ENCODE measurements at regions not wholly inside any gene's neighbourhood (a gene's known extent, or its start where the extent isn't known, plus 50 kb on each side); places are given as distances from the start of the nearest gene placed in this dataset.

DNA sequence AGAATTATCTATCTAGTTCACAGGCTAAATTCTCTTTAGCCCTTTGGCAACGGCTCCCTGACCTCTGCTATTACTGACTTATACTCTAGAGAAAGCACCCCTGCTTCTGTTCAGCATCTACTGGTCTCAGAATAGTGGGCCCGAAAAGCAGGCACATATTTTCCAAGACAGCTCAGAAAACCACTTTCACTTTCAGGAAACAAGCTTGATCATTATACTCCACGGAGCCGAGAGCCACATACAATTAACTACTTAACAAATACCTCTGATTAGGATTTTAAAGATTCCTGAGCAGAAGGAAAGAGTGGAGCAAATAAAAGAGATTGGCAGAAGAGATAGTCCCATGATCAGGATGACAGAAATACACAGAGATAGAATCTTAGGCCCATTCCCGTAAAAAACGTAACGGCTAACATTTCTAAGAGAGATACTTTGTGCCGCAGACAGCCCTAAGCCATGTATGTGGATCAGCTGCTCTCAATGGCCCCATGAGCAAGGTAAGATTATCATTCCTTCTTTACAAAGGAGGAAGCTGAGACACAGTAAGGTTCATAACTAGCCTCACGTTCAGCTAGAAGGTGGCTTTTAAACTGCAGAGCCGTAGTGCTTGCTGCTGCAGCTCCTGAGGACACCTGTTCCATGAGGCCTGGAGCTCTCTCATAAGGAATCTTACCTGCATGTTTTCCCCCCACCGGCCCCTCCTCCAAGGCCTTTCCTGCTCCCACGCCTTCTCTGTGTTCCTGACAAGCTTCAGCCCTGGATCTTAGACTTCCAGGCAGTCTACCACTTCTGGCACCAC is 227.2 kb downstream of the FOXO1 start:
- DNase-seq (no peak), ATAC-seq (ENCODE audit: poor library complexity) (peak; percentile 7)
- intact Hi-C loops (cut with DNase I) = no loop called here

DNA sequence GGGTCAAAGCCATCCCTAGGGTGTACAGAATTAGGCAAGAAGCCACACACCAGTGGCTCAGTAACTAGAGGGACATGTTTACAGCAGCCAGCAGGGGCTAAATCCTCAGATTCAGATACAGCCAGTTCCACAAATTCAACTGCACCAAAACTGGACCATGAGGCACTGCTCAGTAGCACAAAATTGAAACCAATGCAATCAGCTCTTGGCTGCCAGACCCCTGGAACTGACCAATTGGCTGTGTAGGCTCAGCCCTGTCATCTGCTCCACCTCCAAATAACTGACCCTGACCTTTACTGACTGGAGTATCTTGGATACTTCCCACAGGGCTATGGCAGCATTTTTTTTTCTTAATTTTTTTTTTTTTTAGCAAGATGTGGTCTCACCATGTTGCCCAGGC is 226.5 kb downstream of the FOXO1 start:
- peak; percentile 60 for DNase-seq

DNA sequence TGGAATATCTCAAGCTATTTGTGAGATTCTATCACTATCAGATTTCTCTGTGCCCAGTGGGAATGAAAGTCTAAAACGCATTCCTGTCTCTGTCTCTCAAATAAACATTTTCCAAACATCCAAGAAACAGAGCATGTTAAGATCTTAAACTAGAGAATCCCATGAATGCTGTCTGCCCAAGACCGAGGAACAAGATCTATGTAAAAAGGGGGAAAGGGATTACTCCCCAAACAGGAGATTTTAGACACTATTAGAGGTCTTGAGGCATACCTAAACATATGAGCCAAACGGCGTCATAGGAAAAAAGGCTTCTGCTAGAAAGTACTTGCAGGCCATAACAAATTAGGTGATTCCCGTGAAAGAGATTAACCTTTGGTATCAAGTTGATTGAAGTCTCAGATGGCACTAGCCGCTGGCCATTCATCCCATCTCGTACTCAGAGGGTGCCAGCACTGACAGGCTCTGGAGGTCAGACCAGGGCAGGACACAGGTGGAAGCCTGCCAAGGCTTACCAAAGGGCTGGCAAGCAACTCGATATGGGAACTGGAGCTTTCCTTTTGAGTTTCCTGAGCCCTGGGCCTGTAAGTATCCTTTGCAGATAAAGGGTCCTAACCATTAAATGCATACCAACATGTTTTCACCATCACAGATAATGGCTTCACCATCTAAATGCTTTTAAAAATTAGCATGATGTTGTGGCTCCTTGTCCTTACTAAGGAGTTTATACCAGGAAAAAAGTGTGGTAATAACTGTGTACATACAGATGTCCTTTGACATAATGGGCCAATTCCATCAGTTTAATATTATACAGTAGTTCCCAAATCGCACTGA is 225.2 kb downstream of the FOXO1 start:
- ATAC-seq (ENCODE audit: poor library complexity) (peak; percentile 83), DNase-seq (peak; percentile 87)
- intact Hi-C loops (cut with DNase I) = no loop called here

More for the DNA sequence above, 226.5 kb downstream of the FOXO1 start:
- peak; percentile 34 for ATAC-seq (ENCODE audit: poor library complexity)
- intact Hi-C loops (cut with DNase I) = no loop called here

- ATAC-seq (ENCODE audit: poor library complexity) (peak; percentile 74), DNase-seq (peak; percentile 75)
- intact Hi-C loops (cut with DNase I) = no loop called here
These were observed 224.2 kb downstream of the FOXO1 start for GRCh38 chr13:40442231-40442630.

GRCh38 chr13:40442826-40443225 is 223.6 kb downstream of the FOXO1 start:
- no peak for ATAC-seq (ENCODE audit: poor library complexity)
- no peak for DNase-seq
- intact Hi-C loops (cut with DNase I) = no loop called here

GRCh38 chr13:40444241-40444640 is 222.2 kb downstream of the FOXO1 start:
- no peak for DNase-seq
- intact Hi-C loops (cut with DNase I) = no loop called here
- ATAC-seq (ENCODE audit: poor library complexity) = no peak

GRCh38 chr13:40445557-40445990 is 220.9 kb downstream of the FOXO1 start:
- DNase-seq = peak; percentile 64
- intact Hi-C loops (cut with DNase I) = loop anchor here (5.0 kb wide), 1 partner anchor 222 kb away; the partner anchor contains the start of gene FOXO1
- ATAC-seq (ENCODE audit: poor library complexity) = peak; percentile 21

- DNase-seq = no peak
- intact Hi-C loops (cut with DNase I) = loop anchor here (5.0 kb wide), 1 partner anchor 221 kb away; the partner anchor contains the start of gene FOXO1
- no peak for ATAC-seq (ENCODE audit: poor library complexity)
These were observed 220.1 kb downstream of the FOXO1 start for GRCh38 chr13:40446365-40446764.

GRCh38 chr13:40447857-40448256 is 218.6 kb downstream of the FOXO1 start:
- DNase-seq = no peak
- ATAC-seq (ENCODE audit: poor library complexity) = no peak
- intact Hi-C loops (cut with DNase I) = loop anchor here (5.0 kb wide), 1 partner anchor 219 kb away; the partner anchor contains the start of gene FOXO1

DNA sequence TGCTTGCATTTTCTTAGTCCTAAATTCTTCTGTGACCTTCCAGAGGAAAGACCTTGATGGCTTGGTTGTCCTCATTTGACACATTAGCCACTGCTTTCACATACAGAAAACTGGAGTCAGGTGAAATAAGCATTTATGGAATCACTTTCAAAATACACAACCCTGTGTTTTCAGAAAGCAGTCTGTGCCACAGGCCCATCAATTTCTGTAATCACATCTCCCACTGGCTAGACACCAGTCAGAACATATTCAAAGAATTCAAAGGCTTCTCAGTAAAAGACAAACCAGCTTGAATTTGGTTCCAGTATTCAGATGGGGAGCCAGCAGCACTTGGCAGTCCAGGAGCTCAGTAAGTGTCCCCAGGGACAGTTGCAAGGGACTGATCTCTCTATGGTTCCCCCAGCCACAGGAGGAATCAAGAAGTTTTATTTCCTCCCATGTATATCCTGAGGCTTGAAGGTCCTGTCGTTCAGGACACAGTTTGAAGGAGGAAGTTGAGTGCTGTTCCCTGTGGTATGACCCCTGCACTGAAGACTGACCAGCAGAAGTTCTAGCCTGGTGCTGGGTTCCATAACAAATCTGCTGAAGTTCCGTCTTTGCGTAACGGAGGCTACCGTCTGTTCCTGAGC is 214.3 kb downstream of the FOXO1 start:
- ATAC-seq (ENCODE audit: poor library complexity) (peak; percentile 49), DNase-seq (no peak)
- intact Hi-C loops (cut with DNase I) = no loop called here

DNA sequence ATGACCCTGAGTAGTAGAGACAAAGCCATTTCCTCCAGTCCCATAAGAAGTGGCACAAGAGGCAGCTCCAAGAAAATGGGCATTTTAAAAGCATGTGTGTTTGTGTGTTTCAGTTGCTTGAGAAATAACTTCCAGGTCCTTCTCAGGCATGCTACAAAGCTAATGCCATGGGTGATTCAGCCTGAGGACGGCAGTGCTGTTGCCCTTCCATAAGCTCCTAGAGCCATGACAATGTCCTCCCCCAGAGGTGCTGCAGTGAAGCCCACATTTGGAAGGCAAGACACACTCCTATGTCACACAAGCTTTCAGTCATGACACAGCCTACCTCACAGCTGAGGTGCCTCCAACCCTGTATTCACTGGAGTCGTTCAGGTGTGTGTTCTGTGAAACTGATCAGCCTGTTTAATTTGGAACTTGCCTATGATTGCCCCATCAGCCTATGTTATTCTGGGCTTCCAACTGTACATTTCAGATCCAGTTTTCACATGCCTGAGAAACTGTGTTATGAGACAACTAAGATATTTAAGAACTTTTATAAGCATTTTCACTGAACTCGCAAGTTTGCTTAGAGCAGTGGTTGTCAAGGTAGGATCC is 213.6 kb downstream of the FOXO1 start:
- no peak for DNase-seq
- ATAC-seq (ENCODE audit: poor library complexity) = no peak
- intact Hi-C loops (cut with DNase I) = no loop called here

GRCh38 chr13:40453351-40454021 is 213.0 kb downstream of the FOXO1 start:
- no peak for ATAC-seq (ENCODE audit: poor library complexity)
- intact Hi-C loops (cut with DNase I) = no loop called here
- DNase-seq = no peak

DNA sequence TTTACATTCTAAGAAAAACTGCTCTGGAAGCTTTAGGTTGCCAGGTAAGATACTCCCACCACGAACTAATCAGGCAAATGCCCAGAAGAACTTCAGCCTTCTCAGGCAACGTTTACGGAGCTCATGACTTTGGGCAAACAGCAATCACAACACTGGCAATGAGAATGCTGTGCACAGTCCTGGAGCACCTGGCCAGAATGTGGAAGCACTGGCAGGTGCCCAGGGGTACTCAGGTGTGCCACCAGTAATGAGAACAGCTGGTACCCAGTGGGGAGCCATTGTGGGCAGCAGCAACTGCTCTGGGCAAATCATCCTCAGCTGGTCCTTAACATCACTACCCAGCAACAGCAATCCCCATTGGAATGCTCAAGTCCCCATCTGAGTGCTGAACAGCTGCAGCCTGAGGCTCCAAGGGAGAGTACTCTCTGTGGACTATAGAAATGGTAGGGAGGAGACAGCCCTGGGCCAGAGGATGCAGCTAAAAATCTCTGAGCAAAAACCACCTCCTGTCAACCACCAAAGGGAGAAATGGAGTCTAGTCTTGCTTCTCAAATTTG is 210.0 kb downstream of the FOXO1 start:
- ATAC-seq (ENCODE audit: poor library complexity) (no peak), DNase-seq (no peak)
- intact Hi-C loops (cut with DNase I) = no loop called here

GRCh38 chr13:40456979-40457553 is 209.4 kb downstream of the FOXO1 start:
- intact Hi-C loops (cut with DNase I) = no loop called here
- no peak for ATAC-seq (ENCODE audit: poor library complexity)
- no peak for DNase-seq

GRCh38 chr13:40457929-40458719 is 208.3 kb downstream of the FOXO1 start:
- intact Hi-C loops (cut with DNase I) = no loop called here
- ATAC-seq (ENCODE audit: poor library complexity) (no peak), DNase-seq (no peak)

DNA sequence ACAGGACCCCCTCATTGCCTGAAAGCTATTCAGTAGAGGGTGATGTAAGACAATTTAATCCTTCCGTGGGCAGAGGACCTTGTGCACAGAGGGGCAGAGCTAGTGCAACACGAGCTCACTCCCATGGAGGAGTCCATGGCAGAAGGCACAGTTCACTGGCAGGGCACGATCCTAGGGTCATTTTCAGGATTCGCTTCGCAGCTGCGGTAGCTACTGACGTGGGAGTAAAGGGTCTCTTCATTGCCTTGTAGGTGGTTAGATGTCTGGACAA is 207.8 kb downstream of the FOXO1 start:
- intact Hi-C loops (cut with DNase I) = no loop called here
- DNase-seq (no peak), ATAC-seq (ENCODE audit: poor library complexity) (no peak)

DNA sequence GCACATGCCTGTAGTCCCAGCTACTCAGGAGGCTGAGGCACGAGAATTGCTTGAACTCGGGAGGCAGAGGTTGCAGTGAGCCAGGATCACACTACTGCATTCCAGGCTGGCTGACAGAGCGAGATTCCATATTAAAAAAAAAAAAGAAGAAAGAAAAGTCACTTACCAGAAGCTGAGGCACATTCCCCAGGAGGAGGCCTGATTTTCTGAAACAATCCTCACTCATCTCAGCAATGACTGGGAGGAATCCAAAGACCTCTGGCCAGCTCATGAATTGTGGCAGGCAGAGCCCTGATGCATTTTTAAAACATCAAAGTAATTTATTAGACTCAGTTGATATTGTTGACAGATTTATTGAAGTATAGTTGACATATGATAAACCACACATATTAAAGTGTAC is 206.3 kb downstream of the FOXO1 start:
- DNase-seq (no peak), ATAC-seq (ENCODE audit: poor library complexity) (no peak)
- intact Hi-C loops (cut with DNase I) = no loop called here

All from Right ventricle myocardium superior (tissue), 1 donor.